Hematopoietic multipotent progenitor cell treated with erythropoietin and hydrocortisone succinate and interleukin-3 and kit ligand, for 15 days (in vitro differentiated cells): ENCODE measurements at regions not wholly inside any gene's neighbourhood (a gene's known extent, or its start where the extent isn't known, plus 50 kb on each side); places are given as distances from the start of the nearest gene placed in this dataset.
"Not testable (repeated sequence)": the region's sequence is repeated elsewhere in the genome, so short reads cannot be mapped to it uniquely, and the experiment has no call there.

Experiments used
- DNase-seq: peaks from one replicate; pipeline ENCODE4 v3.0.0-alpha.2; 2015; ENCODE audit warnings: low spot score

DNA sequence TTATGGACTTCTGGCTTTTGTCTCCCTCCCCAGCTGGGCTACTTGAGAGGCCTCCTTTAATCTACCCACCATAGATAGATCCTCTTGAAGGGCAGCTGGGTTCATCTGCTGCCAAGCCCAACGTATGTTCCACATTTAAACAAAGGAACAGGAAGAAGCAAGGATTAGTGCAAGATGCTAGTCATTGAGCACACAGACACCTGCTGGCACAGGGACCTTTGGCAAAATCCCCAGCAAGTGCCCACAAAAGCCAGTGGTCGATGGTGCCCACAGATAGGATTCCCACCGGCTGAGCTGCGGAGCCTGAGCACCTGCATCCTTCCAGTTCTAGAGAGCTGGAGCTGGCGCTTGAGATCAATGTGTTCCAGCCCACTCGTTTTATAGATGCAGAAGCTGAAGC lies 57.7 kb upstream of the SHB start:
- no peak for DNase-seq

DNA sequence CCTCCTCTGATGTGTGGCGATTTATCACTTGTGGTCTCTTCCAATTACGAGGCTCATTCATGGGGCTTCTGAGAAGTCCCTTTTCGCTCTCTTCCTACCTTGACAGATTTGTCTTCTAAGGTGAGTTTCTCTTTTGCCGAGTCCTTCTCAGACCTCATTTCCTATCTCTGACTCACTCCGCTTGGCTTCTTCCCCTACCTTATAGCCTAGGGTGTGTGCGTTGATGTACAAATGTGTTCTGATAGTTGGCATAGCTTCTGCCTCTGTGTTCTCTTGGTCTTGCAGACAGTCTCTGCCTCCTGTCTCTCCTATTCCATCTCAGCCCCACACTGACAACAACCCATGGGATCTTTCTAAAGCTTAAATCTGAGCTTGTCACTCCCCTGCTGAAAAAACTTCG lies 56.9 kb upstream of the SHB start:
- no peak for DNase-seq

DNA sequence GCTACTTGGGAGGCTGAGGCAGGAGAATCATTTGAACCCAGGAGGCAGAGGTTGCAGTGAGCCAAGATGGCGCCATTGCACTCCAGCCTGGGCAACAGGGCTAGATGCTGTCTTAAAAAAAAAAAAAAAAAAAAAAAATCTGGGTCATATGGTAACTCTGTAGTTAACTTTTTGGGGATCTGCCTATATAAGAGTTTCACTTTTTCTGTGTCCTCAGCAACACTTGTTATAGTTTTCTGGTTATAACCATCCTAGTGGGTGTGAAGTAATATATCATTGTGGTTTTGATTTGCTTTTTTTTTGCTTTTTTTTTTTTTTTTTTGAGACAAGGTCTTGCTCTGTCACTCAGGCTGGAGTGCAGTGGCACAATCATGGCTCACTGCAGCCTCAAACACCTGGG lies 54.3 kb upstream of the SHB start:
- DNase-seq: not testable (repeated sequence)

DNA sequence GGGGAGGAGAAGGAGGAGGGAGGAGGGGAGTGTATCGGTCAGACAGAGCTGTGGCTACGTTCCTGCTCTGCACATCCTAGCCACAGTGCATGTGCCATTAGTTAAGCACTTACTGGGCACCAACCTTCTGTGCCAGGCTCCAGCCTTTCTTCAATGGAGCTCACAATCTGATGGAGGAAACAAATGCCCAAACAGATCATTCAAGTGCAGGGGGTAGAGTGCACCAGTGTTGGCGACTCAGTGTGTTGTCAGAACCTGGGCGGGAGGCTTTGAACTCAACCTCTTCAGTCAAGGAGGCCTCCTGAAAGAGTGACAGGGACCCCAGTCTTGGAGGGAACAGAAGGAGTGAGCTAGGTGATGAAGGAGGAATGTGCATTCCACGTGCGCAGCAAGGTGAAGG lies 51.9 kb upstream of the SHB start:
- no peak for DNase-seq

DNA sequence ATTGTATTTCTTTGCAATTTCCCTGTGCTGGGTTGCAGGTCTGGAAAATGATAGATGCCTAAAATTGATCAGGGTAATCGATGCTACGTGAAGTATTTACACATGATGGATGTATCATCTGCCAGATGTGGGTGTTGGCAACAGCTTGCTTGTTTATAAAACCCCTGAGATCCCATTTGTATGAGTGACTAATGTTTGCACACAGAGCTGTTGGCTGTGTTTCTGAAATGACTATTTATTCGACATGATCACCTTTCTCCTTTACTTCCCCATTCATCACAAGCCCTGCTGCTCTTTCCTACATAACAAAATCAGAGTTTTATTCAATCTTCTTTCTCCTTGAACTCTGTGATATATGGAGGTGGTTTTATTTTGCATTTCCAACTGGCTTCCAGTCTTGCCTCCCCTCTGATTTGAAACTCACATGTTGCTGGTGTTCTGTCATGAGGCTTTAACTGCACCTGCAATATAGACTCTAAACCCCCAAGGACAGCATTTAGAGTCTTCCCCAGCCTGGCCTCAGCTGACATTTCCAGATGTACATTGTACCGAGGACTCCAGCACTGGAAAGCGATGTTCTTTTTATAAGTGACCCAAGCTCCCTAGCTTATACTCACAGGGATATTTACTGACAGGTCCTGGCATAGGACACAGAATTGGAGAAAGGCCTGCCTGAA lies 50.7 kb upstream of the SHB start:
- DNase-seq: no peak

DNA sequence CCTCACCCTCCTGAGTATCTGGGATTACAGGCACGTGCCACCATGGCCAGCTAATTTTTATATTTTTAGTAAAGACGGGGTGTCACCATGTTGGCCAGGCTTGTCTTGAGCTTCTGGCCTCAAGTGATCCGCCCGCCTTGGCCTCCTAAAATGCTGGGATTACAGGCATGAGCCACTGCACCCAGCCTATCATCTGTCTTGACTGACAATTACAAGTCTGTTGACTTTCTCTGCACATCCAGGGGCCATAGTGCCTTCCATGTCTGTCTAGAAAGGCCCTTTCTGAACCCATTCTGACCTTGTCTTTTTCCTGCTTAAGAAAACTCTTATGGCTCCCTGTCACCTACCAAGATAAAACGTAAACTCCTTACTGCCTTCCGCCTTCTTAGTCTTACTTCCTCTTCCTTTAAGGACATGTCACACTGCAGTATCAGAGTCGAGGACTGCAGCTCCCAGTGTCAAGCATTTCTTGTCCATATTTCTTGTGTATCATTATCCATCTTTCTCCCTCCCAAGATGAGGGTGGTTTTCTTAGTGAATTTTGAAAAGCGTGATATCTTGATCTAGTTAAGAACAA lies 49.9 kb upstream of the SHB start:
- no peak for DNase-seq
